ENCODE measurements at regions not wholly inside any gene's neighbourhood (a gene's known extent, or its start where the extent isn't known, plus 50 kb on each side); places are given as distances from the start of the nearest gene placed in this dataset.

GRCh38 chr15:87496109-87496508 lies 760.4 kb downstream of the NTRK3 start:
- CTCF ChIA-PET, result no interaction called here
- BruUV-seq (replicated peaks), result no TSS peak

GRCh38 chr15:87493803-87494202 lies 762.7 kb downstream of the NTRK3 start:
- intact Hi-C loops (cut with micrococcal nuclease; ENCODE audit: unreplicated experiment), result no loop called here
- H3K27ac ChIP-seq (ENCODE audit: low read depth, low read length, poor library complexity, severe bottlenecking), result no peak overlapping the region
- no peak overlapping the region for H3K4me3 ChIP-seq (ENCODE audit: low read depth, low read length, poor library complexity, severe bottlenecking)
- ChIA-PET POLR2A (ENCODE audit: low non-redundant PET) (no interaction called here), CTCF (no interaction called here)
- TF ChIP-seq CTCF (conservative IDR thresholded peaks at IDR 0.05; ENCODE audit: low read depth, low read length), result no peak
- TF ChIP-seq EZH2 (IDR thresholded peaks at IDR 0.05; ENCODE audit: borderline replicate concordance, low read depth, low read length, poor library complexity, severe bottlenecking), result no peak
- H3K4me1 ChIP-seq (ENCODE audit: insufficient read depth, low read length, poor library complexity, severe bottlenecking), result no peaks in the 10 kb centered on the region
- H3K27me3 ChIP-seq (replicated peaks; ENCODE audit: insufficient read depth, low read depth, low read length, poor library complexity), result no peaks in the 10 kb centered on the region
- peaks cover 30% of the 10 kb centered on the region for H3K9me3 ChIP-seq (ENCODE audit: low read depth, low read length, poor library complexity, severe bottlenecking)
- no TSS peak for BruUV-seq (replicated peaks)
- no peak for DNase-seq (ENCODE audit: low spot score)
- no peaks in the 10 kb centered on the region for H3K36me3 ChIP-seq (ENCODE audit: insufficient read depth, low read length, poor library complexity, severe bottlenecking)

More at GRCh38 chr15:87496109-87496508, 760.4 kb downstream of the NTRK3 start:
- Histone ChIP-seq H3K27ac (ENCODE audit: low read depth, low read length, poor library complexity, severe bottlenecking) (no peak overlapping the region), H3K9me3 (ENCODE audit: low read depth, low read length, poor library complexity, severe bottlenecking) (peaks cover 30% of the 10 kb centered on the region), H3K4me3 (ENCODE audit: low read depth, low read length, poor library complexity, severe bottlenecking) (no peak overlapping the region), H3K27me3 (replicated peaks; ENCODE audit: insufficient read depth, low read depth, low read length, poor library complexity) (no peaks in the 10 kb centered on the region), H3K36me3 (ENCODE audit: insufficient read depth, low read length, poor library complexity, severe bottlenecking) (no peaks in the 10 kb centered on the region), H3K4me1 (ENCODE audit: insufficient read depth, low read length, poor library complexity, severe bottlenecking) (no peaks in the 10 kb centered on the region)
- DNase-seq (ENCODE audit: low spot score), result no peak
- no peak for TF ChIP-seq CTCF (conservative IDR thresholded peaks at IDR 0.05; ENCODE audit: low read depth, low read length)
- POLR2A ChIA-PET (ENCODE audit: low non-redundant PET), result no interaction called here
- intact Hi-C loops (cut with micrococcal nuclease; ENCODE audit: unreplicated experiment), result no loop called here

- Histone ChIP-seq H3K4me1 (ENCODE audit: insufficient read depth, low read length, poor library complexity, severe bottlenecking) (no peaks in the 10 kb centered on the region), H3K9me3 (ENCODE audit: low read depth, low read length, poor library complexity, severe bottlenecking) (peaks cover 38% of the 10 kb centered on the region), H3K4me3 (ENCODE audit: low read depth, low read length, poor library complexity, severe bottlenecking) (no peak overlapping the region), H3K27me3 (replicated peaks; ENCODE audit: insufficient read depth, low read depth, low read length, poor library complexity) (no peaks in the 10 kb centered on the region), H3K36me3 (ENCODE audit: insufficient read depth, low read length, poor library complexity, severe bottlenecking) (no peaks in the 10 kb centered on the region), H3K27ac (ENCODE audit: low read depth, low read length, poor library complexity, severe bottlenecking) (no peak overlapping the region)
- POLR2A ChIA-PET (ENCODE audit: low non-redundant PET), result no interaction called here
- TF ChIP-seq EZH2 (IDR thresholded peaks at IDR 0.05; ENCODE audit: borderline replicate concordance, low read depth, low read length, poor library complexity, severe bottlenecking) (no peak), CTCF (conservative IDR thresholded peaks at IDR 0.05; ENCODE audit: low read depth, low read length) (no peak)
- intact Hi-C loops (cut with micrococcal nuclease; ENCODE audit: unreplicated experiment), result no loop called here
- no peak for DNase-seq (ENCODE audit: low spot score)
- BruUV-seq (replicated peaks), result no TSS peak
- CTCF ChIA-PET, result no interaction called here
Measured at GRCh38 chr15:87492321-87492720, 764.2 kb downstream of the NTRK3 start.

All from A673 (cell line).